ENCODE measurements at regions not wholly inside any gene's neighbourhood (a gene's known extent, or its start where the extent isn't known, plus 50 kb on each side); places are given as distances from the start of the nearest gene placed in this dataset.
"Not testable (repeated sequence)": the region's sequence is repeated elsewhere in the genome, so short reads cannot be mapped to it uniquely, and the experiment has no call there.

DNA sequence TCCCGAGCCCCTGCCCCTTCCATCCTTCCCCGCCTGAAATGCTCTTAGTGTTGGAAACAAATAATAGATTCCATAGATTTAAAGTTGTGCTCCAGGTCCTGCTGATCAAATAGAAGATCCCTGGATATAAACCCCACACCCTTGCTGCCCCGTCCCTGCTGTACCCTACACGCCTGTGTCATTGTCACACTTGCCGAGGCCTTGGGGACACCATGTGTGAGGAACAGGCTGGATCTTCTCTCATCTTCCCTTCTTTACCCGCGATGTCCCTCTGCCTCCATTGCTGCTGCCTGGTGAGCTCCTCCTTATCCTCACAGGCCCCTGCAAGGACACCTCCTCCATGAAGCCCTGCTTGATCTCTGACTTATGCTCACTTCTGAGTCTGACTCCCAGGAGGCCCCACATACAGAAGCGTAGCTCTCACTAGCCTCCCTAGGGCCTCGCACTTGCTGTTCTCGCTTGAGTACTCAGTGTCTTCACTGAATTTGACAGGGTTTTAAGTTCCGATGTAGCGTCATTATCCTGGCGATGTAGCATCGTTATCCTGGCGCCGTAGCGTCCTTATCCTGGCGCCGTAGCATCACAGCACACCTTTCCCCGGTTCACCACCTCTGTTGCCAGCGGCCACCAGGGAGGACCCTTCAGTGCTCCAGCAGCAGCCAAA, 221.9 kb downstream of the NDUFA10 start:
- no peak for ATAC-seq (replicated peaks in 1 of 2)
- Mint-ChIP-seq H3K4me3 (no peak overlapping the region), H3K4me1 (ENCODE audit: low read depth) (no peaks in the 10 kb centered on the region), H3K36me3 (ENCODE audit: insufficient read depth in 2 of 2) (no peaks in the 10 kb centered on the region), H3K27me3 (ENCODE audit: low read depth) (no peaks in the 10 kb centered on the region), H3K9me3 (peaks cover 0 to 2% of the 10 kb centered on the region in 2 donors), H3K27ac (no peak overlapping the region)
- no peak for DNase-seq

DNA sequence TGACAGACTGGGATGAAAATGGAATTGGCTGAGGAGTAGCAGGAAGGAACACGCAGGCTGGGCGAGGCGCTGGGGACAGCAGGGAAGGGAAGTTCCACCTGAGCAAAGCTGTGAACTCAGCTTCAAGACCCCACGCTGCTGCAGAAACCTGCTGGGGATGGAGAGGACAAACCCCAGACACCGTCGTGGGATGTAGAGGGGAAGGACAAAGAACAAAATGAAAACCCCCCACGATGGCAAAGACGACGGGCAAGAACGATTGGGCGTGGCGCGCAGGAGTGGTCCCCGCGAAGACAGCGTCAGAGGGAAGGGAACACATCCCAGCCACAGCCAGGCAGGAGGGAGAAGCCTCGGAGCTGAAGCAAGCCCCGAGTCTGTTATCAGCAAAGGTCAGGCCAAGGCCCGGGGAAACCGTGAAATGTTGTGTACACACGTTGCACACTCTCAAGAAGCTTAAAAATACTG, 222.9 kb downstream of the NDUFA10 start:
- ATAC-seq (replicated peaks in 1 of 2) (no peak), DNase-seq (no peak)
- no peak overlapping the region for H3K4me3 Mint-ChIP-seq
- no peak overlapping the region for H3K27ac Mint-ChIP-seq
- peaks cover 0 to 2% of the 10 kb centered on the region in 2 donors for H3K9me3 Mint-ChIP-seq
- no peaks in the 10 kb centered on the region for H3K4me1 Mint-ChIP-seq (ENCODE audit: low read depth)
- H3K27me3 Mint-ChIP-seq (ENCODE audit: low read depth), result no peaks in the 10 kb centered on the region
- no peaks in the 10 kb centered on the region for H3K36me3 Mint-ChIP-seq (ENCODE audit: insufficient read depth in 2 of 2)

DNA sequence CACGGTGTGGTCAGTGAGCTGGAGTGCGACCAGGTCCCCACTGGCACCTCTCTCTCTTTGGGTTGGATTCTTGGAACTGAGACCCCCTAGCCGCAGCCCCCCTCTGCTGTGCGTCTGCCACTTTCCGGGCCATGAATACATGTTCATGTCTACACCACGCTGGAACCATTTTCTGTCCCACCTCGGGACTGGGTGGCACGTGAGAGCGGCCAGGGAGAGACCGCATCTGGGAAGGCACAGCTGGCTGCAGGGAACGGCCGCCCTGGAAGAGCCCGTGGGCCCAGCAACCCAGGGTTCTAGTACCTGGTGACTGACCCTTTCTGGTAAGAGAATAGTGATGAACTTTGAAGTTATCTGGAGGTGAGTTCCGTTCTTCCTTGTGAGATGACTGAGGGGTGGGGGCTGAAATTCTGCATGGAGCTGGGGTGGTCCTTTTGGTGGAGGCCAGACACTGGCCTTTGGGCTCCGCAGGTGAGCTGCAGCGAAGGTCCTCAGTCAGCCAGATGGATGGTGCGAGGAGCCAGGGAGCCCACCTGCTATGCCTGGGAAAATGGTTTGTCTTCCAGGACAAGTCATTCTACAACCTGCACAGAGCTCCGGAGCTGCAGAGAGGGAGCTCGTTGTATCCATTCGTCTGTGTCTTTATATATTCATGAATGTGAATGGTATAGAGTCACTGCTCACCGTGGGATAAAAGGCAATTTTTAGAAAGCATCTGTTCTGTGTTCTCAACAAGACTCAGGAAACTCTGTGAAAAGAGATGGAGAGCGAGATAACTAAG, 223.5 kb downstream of the NDUFA10 start:
- Mint-ChIP-seq H3K27ac (no peak overlapping the region), H3K9me3 (peaks cover 0 to 2% of the 10 kb centered on the region in 2 donors), H3K4me1 (ENCODE audit: low read depth) (no peaks in the 10 kb centered on the region), H3K36me3 (ENCODE audit: insufficient read depth in 2 of 2) (no peaks in the 10 kb centered on the region), H3K4me3 (no peak overlapping the region), H3K27me3 (ENCODE audit: low read depth) (no peaks in the 10 kb centered on the region)
- no peak for DNase-seq
- no peak for ATAC-seq (replicated peaks in 1 of 2)

DNA sequence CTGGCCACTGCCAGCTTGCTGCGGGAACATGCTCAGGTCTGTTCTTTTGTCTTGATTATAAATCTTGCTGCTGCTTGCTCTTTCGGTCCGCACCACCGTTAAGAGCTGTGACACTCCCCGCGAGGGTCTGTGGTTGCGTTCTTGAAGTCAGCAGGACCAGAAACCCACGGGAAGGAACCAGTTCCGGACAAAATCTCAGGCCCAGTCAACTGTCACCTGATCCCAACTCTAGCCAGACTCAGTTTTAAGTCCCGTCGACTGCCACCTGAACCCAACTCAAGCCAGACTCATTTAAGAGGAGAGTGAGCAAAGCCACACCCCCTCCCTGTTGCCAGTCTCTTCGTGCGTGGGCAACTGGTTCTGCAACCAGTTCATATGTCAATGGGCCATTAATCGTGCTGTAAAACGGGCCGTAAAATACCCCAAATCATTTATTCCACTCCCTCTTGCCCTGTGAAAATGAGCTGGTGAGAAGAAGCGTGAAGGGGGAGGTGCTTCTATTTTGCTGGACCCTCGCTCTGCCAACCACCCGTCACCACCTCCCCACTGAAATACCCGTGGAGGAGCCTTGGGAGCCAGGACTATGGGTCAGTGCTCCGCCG, 224.3 kb downstream of the NDUFA10 start:
- Mint-ChIP-seq H3K9me3 (peaks cover 0 to 2% of the 10 kb centered on the region in 2 donors), H3K27me3 (ENCODE audit: low read depth) (no peaks in the 10 kb centered on the region), H3K4me3 (no peak overlapping the region), H3K4me1 (ENCODE audit: low read depth) (no peaks in the 10 kb centered on the region), H3K27ac (no peak overlapping the region), H3K36me3 (ENCODE audit: insufficient read depth in 2 of 2) (no peaks in the 10 kb centered on the region)
- ATAC-seq (replicated peaks in 1 of 2) (no peak), DNase-seq (no peak)

DNA sequence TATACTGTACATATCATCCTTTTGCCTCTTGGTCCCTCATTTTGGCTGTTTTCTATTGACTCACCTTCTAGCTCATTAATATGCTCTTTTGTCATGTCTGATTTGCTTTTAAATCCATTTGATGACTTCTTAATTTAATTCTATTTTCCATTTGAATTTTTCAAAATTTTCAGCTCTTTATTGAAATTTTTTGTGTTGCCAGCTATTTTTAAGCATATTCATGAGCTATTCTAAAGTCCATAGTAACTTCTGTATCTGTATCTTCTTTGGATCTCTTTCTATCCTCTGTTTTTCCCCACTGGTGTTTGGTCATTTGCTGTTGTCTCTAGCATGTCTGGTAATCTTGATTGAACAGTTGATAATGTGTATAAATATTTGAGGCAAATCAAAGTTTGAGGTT, 227.8 kb downstream of the NDUFA10 start:
- Mint-ChIP-seq H3K4me3 (no peak overlapping the region), H3K9me3 (peaks cover 0 to 2% of the 10 kb centered on the region in 2 donors), H3K27ac (no peak overlapping the region), H3K4me1 (ENCODE audit: low read depth) (no peaks in the 10 kb centered on the region), H3K27me3 (ENCODE audit: low read depth) (no peaks in the 10 kb centered on the region), H3K36me3 (ENCODE audit: insufficient read depth in 2 of 2) (no peaks in the 10 kb centered on the region)
- DNase-seq (no peak), ATAC-seq (replicated peaks in 1 of 2) (no peak)

DNA sequence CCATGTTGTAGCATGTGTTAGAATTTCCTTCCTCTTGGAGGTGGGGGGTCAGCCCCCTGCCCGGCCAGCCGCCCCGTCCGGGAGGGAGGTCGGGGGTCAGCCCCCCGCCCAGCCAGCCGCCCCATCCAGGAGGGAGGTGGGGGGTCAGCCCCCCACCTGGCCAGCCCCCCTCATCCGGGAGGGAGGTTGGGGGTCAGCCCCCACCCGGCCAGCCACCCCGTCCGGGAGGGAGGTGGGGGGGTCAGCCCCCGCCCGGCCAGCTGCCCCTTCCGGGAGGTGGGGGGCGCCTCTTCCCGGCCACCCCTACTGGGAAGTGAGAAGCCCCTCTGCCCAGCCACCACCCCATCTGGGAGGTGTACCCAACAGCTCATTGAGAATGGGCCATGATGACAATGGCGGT, 229.4 kb downstream of the NDUFA10 start:
- H3K27ac Mint-ChIP-seq; H3K4me1 Mint-ChIP-seq (ENCODE audit: low read depth); H3K36me3 Mint-ChIP-seq (ENCODE audit: insufficient read depth in 2 of 2); H3K27me3 Mint-ChIP-seq (ENCODE audit: low read depth); ATAC-seq (replicated peaks in 1 of 2); H3K4me3 Mint-ChIP-seq; H3K9me3 Mint-ChIP-seq; DNase-seq: not testable (repeated sequence)

DNA sequence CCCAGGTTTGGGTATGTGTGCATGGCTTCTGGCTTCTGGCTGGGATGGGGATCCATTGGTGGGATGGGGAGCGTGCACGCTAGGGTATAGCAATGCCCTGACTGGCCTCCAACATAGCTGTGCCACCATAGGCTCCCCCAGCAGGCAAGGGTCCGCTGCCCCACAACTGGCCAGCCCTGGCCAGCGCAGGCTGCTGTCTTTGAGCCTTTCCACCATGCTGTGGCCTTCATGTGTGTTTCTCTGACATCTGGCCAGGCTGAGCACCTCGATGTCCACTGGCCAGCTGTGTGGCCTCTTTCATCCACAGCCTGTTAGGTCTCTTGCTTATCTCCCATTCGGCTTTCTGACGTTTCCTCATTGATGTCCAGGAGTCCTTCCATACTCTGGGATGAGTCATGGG, 231.3 kb downstream of the NDUFA10 start:
- Mint-ChIP-seq H3K4me1 (ENCODE audit: low read depth) (no peaks in the 10 kb centered on the region), H3K9me3 (no peaks in the 10 kb centered on the region), H3K27me3 (ENCODE audit: low read depth) (no peaks in the 10 kb centered on the region), H3K4me3 (no peak overlapping the region), H3K36me3 (ENCODE audit: insufficient read depth in 2 of 2) (no peaks in the 10 kb centered on the region), H3K27ac (no peak overlapping the region)
- ATAC-seq (replicated peaks in 1 of 2) (no peak), DNase-seq (no peak)

DNA sequence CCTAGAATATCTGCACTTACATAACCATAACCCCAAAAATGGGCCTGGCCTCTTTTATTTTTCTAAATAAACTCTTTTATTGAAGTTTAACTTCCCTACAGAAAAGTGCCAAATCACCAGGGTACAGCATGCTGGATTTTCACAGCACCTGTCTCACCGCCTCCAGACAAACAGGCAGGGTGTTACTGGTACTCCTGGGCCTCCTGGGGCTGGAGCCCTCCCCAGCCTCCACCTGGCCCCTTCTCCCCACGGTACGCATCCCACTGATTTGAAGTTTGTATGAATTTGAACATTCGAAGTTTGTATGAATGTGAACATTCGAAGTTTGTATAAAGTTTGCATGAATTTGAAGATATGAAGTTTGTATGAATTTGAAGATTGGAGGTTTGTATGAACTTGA, 232.1 kb downstream of the NDUFA10 start:
- Mint-ChIP-seq H3K36me3 (ENCODE audit: insufficient read depth in 2 of 2) (no peaks in the 10 kb centered on the region), H3K27ac (no peak overlapping the region), H3K9me3 (no peaks in the 10 kb centered on the region), H3K27me3 (ENCODE audit: low read depth) (no peaks in the 10 kb centered on the region), H3K4me3 (no peak overlapping the region), H3K4me1 (ENCODE audit: low read depth) (no peaks in the 10 kb centered on the region)
- ATAC-seq (replicated peaks in 1 of 2) (no peak), DNase-seq (no peak)

DNA sequence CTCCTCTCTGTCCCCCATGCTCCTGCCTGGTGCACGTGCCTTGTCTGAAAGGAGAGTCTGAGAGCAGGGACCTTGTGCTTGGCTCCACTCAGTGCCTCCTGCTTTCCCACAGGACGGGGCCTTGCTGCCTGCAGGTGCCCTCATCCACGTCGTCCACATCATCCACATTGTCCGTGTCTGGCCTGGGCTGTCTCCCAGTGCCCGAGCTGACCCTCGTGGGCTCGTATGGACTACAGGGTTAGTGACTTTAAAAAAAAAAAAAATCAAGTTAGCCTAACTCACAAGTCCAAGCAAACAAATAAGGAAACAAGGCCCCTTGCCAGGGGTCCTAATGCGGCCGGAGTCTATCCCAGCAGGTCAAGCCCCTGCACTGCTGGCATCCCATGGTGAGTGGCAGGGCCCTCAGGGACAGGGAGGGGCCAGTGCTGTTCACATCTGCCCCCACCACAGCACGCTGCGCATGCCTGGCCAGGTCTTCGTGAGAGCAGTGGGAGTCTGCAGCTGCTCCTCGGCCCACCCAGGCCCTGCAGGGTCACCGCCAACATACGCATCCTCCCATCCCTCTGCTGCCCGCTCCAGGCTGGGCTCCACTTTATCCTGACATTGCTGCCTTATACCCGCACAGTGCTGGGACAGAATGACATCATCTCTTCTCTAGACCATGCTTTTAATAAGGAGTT, 232.6 kb downstream of the NDUFA10 start:
- no peak for ATAC-seq (replicated peaks in 1 of 2)

DNA sequence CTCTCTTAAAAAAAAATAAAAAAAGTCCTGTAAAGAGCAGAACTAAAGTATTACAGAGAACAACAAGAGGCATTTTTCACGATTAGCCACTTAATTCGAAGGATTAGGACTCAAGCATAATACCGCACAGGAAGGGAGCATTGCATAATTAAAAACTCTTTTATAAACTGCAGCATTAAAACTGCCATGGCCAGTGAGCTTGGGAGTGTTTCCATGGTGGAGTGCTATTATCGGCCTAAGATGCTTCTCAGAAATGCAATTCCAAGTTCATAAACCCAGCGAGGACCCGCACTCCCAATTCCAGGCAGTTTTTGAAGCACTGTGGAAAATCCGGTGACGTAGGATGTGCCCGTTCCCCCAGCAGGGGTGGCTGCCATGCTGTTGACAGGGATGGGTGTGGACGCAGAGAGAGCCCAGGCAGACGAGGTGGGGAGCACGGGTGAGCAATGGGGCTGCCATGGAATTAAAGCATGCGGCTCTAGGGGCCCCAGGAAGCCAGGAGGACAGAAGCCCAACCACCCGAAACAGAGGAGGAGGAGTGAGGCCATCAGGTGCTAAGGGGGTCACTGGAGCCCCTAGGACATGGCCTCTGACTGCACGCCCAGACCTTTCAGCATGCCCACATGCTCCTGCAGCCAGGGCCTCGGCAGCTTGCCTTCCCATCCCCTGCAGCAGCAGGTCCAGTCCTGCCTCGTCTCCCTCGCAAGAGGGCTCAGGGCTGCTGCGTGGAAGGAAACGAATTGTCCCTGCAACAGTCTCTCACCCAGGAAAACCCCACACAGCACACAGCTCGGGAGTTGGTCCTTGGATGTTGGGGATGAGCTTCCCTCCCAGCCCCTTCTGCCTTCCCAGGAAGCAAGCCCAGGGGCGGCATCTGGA, 233.4 kb downstream of the NDUFA10 start:
- Mint-ChIP-seq H3K9me3 (no peaks in the 10 kb centered on the region), H3K4me3 (no peak overlapping the region), H3K36me3 (ENCODE audit: insufficient read depth in 2 of 2) (no peaks in the 10 kb centered on the region), H3K4me1 (ENCODE audit: low read depth) (no peaks in the 10 kb centered on the region), H3K27ac (no peak overlapping the region), H3K27me3 (ENCODE audit: low read depth) (no peaks in the 10 kb centered on the region)
- ATAC-seq (replicated peaks in 1 of 2), result no peak
- no peak for DNase-seq

More for the DNA sequence above, 232.6 kb downstream of the NDUFA10 start:
- Mint-ChIP-seq H3K4me1 (ENCODE audit: low read depth) (no peaks in the 10 kb centered on the region), H3K4me3 (no peak overlapping the region), H3K9me3 (no peaks in the 10 kb centered on the region), H3K27me3 (ENCODE audit: low read depth) (no peaks in the 10 kb centered on the region), H3K27ac (no peak overlapping the region), H3K36me3 (ENCODE audit: insufficient read depth in 2 of 2) (no peaks in the 10 kb centered on the region)
- no peak for DNase-seq

DNA sequence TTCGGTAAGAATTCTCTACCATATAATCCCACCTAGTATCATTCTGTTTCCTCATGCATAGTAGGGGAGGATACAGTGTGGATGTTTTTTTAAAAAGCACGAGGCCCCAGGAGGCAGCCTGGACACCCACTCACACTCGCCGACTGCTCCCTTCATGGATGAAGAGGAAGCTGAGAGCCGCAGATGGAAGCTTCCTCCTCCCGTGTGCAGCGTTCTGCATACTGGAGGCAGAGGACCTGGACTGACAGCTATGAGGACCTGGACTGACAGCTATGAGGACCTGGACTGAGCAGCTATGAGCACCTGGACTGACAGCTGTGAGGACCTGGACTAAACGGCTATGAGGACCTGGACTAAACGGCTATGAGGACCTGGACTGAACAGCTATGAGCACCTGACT, 234.4 kb downstream of the NDUFA10 start:
- ATAC-seq (replicated peaks in 1 of 2), result no peak
- H3K4me3 Mint-ChIP-seq, result no peak overlapping the region
- H3K9me3 Mint-ChIP-seq, result peaks cover 0 to 3% of the 10 kb centered on the region in 2 donors
- DNase-seq, result no peak
- H3K27me3 Mint-ChIP-seq (ENCODE audit: low read depth), result peaks cover 9% of the 10 kb centered on the region
- no peaks in the 10 kb centered on the region for H3K4me1 Mint-ChIP-seq (ENCODE audit: low read depth)
- no peak overlapping the region for H3K27ac Mint-ChIP-seq
- H3K36me3 Mint-ChIP-seq (ENCODE audit: insufficient read depth in 2 of 2), result no peaks in the 10 kb centered on the region

DNA sequence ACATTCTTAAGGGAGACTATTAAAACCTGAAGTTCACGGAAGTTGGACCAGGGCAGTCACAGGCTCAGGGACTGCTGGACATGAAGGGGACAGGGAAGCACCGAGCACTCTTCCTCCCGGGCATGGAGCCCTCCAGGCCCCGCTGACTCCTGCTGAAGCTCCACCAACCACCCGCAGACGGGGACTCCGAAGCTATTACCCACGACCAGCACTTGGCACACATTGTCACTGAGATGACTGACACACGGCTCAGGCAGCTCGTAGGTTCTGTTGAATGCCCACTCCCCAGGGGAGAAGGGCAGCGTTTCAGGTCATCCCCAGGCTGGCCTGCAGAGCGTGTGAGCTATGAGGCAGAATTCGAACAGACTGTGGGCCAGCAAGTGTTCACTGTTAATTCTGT, 234.8 kb downstream of the NDUFA10 start:
- H3K27ac Mint-ChIP-seq, result no peak overlapping the region
- ATAC-seq (replicated peaks in 1 of 2) (no peak), DNase-seq (no peak)
- H3K4me3 Mint-ChIP-seq, result no peak overlapping the region
- H3K36me3 Mint-ChIP-seq (ENCODE audit: insufficient read depth in 2 of 2), result no peaks in the 10 kb centered on the region
- peaks cover 0 to 4% of the 10 kb centered on the region in 2 donors for H3K9me3 Mint-ChIP-seq
- peaks cover 10% of the 10 kb centered on the region for H3K27me3 Mint-ChIP-seq (ENCODE audit: low read depth)
- no peaks in the 10 kb centered on the region for H3K4me1 Mint-ChIP-seq (ENCODE audit: low read depth)
